AG08395 (cell line): ENCODE measurements at regions not wholly inside any gene's neighbourhood (a gene's known extent, or its start where the extent isn't known, plus 50 kb on each side); places are given as distances from the start of the nearest gene placed in this dataset.

ENCODE experiments used
- DNase-seq: peaks from one replicate; pipeline ENCODE4 v3.0.0; 2012; ENCODE audit warnings: mixed read lengths, low spot score

DNA sequence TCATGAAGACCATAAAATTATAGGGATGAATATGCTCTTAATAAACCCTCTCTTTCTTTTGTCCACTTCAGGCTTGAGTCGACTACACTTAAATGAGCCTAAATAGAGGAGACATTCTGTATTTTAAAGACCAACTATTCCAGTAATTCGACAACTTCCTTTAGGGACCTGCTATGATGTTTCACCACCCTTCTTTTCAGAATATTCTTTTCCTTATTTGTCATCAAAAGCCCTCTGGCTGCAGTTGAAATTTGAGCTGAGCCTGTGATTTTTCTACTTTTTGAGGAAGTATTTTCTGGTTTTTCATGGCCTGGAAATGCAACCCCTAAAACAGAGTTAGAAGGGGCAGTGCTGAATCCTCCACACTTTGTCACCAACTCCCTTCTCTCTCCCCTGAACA, 287.0 kb downstream of the EPHA4 start:
- no peak for DNase-seq

- DNase-seq = no peak
Observed at GRCh38 chr2:221286406-221286805, 285.7 kb downstream of the EPHA4 start.

- no peak for DNase-seq
Observed at GRCh38 chr2:221289389-221289788, 282.7 kb downstream of the EPHA4 start.

- no peak for DNase-seq
Observed at GRCh38 chr2:221289846-221290245, 282.3 kb downstream of the EPHA4 start.

DNA sequence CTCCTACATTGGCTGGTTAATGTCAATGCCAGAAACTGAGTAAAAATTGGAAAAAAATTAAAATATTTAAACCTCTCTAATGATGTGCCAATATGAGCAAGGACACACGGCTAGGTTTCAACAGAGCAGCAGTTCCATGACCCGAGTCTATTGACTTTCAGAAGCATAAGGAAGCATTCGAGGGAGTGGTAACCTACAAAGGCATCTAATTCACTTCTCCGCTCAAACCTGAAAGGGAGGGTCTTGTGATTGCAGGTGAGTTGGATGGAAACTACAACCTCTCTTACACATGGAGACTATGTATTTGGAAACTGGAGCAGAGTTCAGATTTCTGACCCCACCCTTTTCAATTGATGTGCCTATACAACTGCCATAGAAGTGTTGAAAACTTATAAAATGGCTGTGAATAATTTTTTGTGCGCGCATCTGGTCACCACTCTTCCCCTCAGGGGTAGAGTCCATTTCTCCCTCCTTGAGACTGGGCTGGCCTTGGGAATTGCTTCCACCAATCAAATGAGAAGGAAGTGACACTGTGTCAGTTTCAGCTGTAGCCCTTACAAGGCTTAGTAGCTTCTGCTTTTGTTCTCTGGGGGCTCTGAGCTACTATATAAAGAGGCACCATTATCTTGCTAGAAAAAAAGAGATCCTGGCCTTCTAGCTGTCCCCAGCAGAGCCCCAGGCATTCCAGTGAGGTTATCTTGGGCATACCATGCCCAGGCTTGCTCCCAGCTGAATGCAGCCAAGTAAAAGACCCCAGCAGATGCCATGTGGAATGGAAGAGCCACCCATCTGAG, 278.0 kb downstream of the EPHA4 start:
- no peak for DNase-seq

GRCh38 chr2:221304916-221305315, 267.2 kb downstream of the EPHA4 start:
- no peak for DNase-seq

- DNase-seq = no peak
Observed at GRCh38 chr2:221308507-221309066, 263.5 kb downstream of the EPHA4 start.

GRCh38 chr2:221309892-221310583, 262.1 kb downstream of the EPHA4 start:
- DNase-seq = no peak

DNA sequence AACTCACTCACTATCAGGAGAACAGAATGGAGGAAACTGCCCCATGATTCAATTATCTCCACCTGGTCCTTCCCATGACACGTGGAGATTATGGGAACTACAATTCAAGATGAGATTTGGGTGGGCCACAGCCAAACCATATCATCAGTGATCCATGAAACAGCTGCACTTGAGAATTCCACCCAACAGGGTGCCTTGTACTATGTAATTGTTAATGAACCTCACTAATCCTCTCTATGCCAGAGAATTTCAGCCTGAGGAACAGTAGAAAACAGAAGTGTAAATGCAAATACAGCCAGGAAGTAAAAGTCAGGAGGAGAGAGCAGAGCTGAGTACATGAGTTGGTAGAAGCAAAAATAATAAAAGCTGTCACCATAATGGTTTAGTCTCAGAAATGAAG, 261.4 kb downstream of the EPHA4 start:
- DNase-seq = no peak

- DNase-seq = no peak
Observed at GRCh38 chr2:221312634-221313033, 259.5 kb downstream of the EPHA4 start.

GRCh38 chr2:221314786-221315185, 257.3 kb downstream of the EPHA4 start:
- DNase-seq = no peak

DNA sequence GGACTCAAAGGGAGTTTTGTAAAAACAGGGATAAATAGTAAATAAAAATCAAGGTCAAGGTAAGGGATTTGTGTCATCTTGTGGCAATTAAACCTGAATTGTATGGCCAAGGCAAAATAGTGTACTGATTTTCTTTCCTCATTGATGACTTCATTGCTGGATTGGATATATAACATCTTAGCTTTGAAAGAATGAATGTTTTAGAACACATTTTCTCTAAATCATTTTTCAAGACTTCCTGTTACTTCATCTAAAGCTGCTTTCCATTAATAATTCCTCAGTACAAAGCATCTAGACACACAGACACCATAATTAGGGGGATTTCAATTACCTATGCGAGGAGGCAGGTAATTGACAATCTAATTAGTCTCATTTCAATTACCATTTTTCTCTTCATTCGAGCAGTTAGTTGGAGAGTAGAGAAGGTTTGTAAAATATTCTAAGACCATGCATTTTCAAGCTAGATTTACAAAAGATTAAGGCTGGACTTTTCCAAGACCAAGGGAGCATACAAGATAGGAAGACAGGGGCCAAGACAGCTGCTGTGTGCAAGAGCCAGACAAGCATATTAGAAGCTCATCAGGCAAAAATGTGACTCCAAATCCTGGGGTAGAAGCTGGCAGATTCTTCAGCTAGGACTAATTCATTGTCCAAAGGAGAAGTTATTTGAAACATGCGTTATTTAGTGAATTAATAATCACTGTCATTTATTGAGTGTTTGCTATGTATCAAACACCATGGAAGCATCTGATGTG, 253.6 kb downstream of the EPHA4 start:
- DNase-seq = no peak

- DNase-seq = no peak
Observed at GRCh38 chr2:221322741-221323140, 249.4 kb downstream of the EPHA4 start.

GRCh38 chr2:221323513-221323912, 248.6 kb downstream of the EPHA4 start:
- no peak for DNase-seq

GRCh38 chr2:221330436-221330835, 241.7 kb downstream of the EPHA4 start:
- DNase-seq = no peak

GRCh38 chr2:221334481-221335218, 237.5 kb downstream of the EPHA4 start:
- DNase-seq = no peak

- no peak for DNase-seq
Observed at GRCh38 chr2:221335219-221335752, 236.8 kb downstream of the EPHA4 start.

DNA sequence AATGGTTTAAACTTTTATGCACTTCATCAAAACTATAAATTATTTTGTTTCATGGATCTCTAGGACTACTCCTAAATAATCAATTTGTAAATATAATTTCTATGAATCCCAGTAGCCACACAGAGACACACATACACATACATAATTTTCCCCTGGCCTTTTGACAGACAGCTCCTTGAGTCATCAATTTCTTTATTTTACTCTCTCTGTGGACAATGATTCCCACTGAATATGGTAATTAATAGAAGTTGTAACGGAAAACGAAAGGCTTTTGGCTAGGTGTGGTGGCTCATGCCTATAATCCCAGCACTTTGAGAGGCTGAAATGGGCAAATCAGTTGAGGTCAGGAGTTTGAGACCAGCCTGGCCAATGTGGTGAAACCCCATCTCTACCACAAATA, 235.1 kb downstream of the EPHA4 start:
- DNase-seq = no peak

- no peak for DNase-seq
Observed at GRCh38 chr2:221337957-221338685, 234.0 kb downstream of the EPHA4 start.

DNA sequence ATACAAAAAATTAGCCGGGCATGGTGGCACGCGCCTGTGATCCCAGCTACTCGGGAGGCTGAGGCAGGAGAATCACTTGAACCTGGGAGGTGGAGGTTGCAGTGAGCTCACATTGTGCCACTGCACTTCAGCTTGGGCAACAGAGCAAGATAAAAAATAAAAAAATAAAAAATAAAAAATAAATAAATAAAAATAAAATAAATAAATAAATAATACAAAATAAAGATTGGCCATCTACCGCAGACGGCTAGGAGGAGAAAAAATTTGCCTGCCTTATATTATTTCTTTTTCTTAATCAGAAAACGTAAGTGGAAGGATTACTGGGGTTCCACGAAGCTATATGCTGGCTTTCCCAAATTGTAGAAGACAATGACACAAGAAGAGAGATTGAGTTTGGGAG, 229.7 kb downstream of the EPHA4 start:
- DNase-seq = no peak

GRCh38 chr2:221343524-221343923, 228.6 kb downstream of the EPHA4 start:
- DNase-seq = no peak
